Pancreas (tissue), 10 donors: ENCODE measurements at regions not wholly inside any gene's neighbourhood (a gene's known extent, or its start where the extent isn't known, plus 50 kb on each side); places are given as distances from the start of the nearest gene placed in this dataset.
"Not testable (repeated sequence)": the region's sequence is repeated elsewhere in the genome, so short reads cannot be mapped to it uniquely, and the experiment has no call there.

Source experiments
- ATAC-seq, 4 donors: fragments of 200-7000 bp; cut with Tn5 transposase; one replicate each; pipeline versions ENCODE4 v1.8.0 to v1.9.1; 2020; ENCODE audit warnings: mild to moderate bottlenecking in 4 of 4, moderate library complexity in 4 of 4
- DNase-seq, 6 donors: peaks; one replicate each; pipeline ENCODE4 v3.0.0-alpha.2; 2020
- FAIRE-seq: peaks from 2 replicates; lab custom pipeline; 2012; peaks lifted over from hg19 to GRCh38; lab: Jason Lieb, UNC
- H3K27ac ChIP-seq, 4 donors: fragments of 200-600 bp; sonication (generic); 1 replicate in 3 of 4; 2 replicates in 1 of 4; pipeline versions ENCODE4 v1.5.0 to v1.8.0; 2020
- H3K27me3 ChIP-seq, 4 donors: fragments of 200-600 bp; one replicate each; pipeline ENCODE4 v1.8.0; 2021
- H3K36me3 ChIP-seq, 3 donors: fragments of 200-600 bp; sonication (generic) in 1 of 3; one replicate each; pipeline versions ENCODE4 v1.5.0 to v1.8.0; 2020 to 2021
- H3K4me1 ChIP-seq, 3 donors: fragments of 200-600 bp; one replicate each; pipeline ENCODE4 v1.8.0; 2021
- H3K4me3 ChIP-seq, 4 donors: fragments of 200-600 bp; sonication (generic) in 2 of 4; one replicate each; pipeline versions ENCODE4 v1.5.0 to v1.8.0; 2020 to 2021
- H3K9me3 ChIP-seq, 4 donors: fragments of 200-600 bp; one replicate each; pipeline ENCODE4 v1.8.0; 2021
- WGBS, 2 donors: extraction: QIAGEN DNeasy Blood & Tissue Kit; methylation state at CpG; one replicate each; pipeline ENCODE4 v1.1.7; 2013; 5-methylcytosine and 5-hydroxymethylcytosine counted together
- intact Hi-C, 3 donors: fragments of 100-400 bp; cut with DNase I; formaldehyde crosslinking; loops; one replicate each; pipeline versions ENCODE4 v1.11.1 to v1.14.2; 2022
- TF ChIP-seq, protein P1 (sequence below), 4 donors: fragments of 200-600 bp; sonication (generic) in 3 of 4; IDR thresholded peaks; one replicate each; pipeline versions ENCODE4 v1.5.0 to v1.8.0; 2021; ENCODE audit warnings: antibody characterized with exemption in 4 of 4
- donor health status: healthy with polysubstance abuse.
- donor health status: DM: no; HTN: no; CAD: no; lungs with moderate emphysema.
- donor health status: DM: no; HTN: no; CAD: no.
- donor health status: control.
- donor health status: control.
- donor health status: Bipolar disorder and iron deficiency.
- donor health status: DM: yes; HTN: yes; CAD: no.
- donor health status: DM: no; HTN: no; CAD: no.
- donor health status: DM: no; HTN: no; CAD: no.
- donor health status: DM: yes; HTN: yes; CAD: no.

DNA sequence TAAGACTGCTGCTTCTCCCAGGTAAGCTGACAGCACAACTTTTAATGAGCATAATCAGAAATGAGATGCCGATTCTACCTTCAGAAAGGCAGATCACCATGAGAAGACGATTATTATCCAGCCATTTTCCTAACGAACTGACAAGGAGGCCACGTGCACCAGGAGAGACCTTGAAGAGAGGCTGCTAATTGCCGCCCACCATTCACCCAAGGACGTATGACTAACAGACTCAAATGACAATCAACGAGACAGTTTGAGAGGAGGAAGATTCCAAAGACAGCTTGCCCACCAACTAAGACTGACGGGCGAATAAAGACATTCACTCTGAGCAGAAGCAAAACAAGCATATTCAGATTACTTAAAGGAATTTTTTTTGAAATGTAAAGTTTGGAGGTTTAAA is 301.9 kb upstream of the TAC1 start:
- no peak overlapping the region for H3K4me3 ChIP-seq
- no peak for FAIRE-seq

DNA sequence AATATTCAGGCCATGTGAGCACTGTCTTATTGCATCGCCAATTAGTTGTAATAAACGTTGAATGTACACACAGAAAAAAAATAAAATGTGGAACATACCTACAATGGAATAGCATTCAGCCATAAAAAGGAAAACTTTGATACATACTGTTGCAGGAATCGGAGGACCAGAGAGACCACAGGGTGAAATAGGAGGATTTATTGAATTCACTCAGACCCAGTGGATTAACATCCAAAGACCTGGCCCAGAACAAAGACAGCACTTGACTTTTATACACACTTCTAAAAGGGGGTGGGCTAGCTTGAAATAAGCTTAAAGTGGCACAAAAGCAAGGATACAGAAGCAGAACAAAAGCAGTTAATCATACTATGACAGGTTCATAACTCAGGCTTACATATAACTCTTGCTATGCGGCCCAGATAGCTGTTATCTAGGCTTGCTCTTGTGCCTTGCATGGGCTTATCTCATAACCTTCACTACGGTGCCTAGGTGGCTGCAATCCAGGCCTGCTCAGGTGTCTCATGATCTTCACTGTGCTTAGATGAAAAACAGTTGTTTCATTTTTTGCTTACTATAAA is 292.2 kb upstream of the TAC1 start:
- Histone ChIP-seq H3K27me3 (no peaks in the 10 kb centered on the region), H3K9me3 (no peaks in the 10 kb centered on the region), H3K27ac (no peak overlapping the region), H3K4me1 (no peaks in the 10 kb centered on the region), H3K4me3 (no peak overlapping the region), H3K36me3 (no peaks in the 10 kb centered on the region)
- FAIRE-seq (no peak), DNase-seq (no peak), ATAC-seq (no peak)
- WGBS, 2 donors: 51 to 60% methylated on average over 5 of the region's 5 CpGs
- intact Hi-C loops: no loop called here
- TF ChIP-seq, protein P1, sequence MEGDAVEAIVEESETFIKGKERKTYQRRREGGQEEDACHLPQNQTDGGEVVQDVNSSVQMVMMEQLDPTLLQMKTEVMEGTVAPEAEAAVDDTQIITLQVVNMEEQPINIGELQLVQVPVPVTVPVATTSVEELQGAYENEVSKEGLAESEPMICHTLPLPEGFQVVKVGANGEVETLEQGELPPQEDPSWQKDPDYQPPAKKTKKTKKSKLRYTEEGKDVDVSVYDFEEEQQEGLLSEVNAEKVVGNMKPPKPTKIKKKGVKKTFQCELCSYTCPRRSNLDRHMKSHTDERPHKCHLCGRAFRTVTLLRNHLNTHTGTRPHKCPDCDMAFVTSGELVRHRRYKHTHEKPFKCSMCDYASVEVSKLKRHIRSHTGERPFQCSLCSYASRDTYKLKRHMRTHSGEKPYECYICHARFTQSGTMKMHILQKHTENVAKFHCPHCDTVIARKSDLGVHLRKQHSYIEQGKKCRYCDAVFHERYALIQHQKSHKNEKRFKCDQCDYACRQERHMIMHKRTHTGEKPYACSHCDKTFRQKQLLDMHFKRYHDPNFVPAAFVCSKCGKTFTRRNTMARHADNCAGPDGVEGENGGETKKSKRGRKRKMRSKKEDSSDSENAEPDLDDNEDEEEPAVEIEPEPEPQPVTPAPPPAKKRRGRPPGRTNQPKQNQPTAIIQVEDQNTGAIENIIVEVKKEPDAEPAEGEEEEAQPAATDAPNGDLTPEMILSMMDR (IDR thresholded peaks at IDR 0.05): no peak

More for the DNA sequence above, 301.9 kb upstream of the TAC1 start:
- ATAC-seq (no peak), DNase-seq (no peak)
- H3K4me1 ChIP-seq: no peaks in the 10 kb centered on the region
- no peaks in the 10 kb centered on the region for H3K27me3 ChIP-seq
- no peaks in the 10 kb centered on the region for H3K36me3 ChIP-seq
- 53 to 65% methylated on average over 9 of the region's 9 CpGs for WGBS, 2 donors
- intact Hi-C loops: no loop called here
- no peaks in the 10 kb centered on the region for H3K9me3 ChIP-seq
- TF ChIP-seq, protein P1 (IDR thresholded peaks at IDR 0.05): no peak
- H3K27ac ChIP-seq: no peak overlapping the region

DNA sequence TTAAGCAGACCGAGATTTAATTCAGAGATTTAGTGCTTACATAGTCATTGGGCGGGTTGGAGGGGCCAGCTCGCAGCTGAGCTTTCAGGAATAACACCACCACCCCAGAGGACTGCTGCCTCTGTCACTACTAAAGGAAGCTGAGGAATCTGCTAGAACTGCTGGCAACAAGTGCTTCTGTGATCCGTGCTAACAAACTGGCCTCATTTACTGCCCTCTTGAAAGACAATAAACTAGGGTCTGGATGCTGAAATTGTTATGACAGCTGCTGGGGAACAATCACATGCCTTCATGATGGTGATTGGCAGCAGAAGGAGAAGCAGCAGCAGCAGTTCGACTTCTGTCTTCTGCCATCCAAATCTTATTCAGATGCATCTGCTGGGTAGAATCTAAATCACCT is 285.5 kb upstream of the TAC1 start:
- Histone ChIP-seq H3K9me3 (no peaks in the 10 kb centered on the region), H3K27ac (no peak overlapping the region), H3K4me1 (no peaks in the 10 kb centered on the region), H3K4me3 (no peak overlapping the region), H3K36me3 (no peaks in the 10 kb centered on the region), H3K27me3 (no peaks in the 10 kb centered on the region)
- WGBS, 2 donors: 42 to 59% methylated on average over 5 of the region's 5 CpGs
- ATAC-seq (no peak), DNase-seq (no peak), FAIRE-seq (no peak)
- TF ChIP-seq, protein P1 (IDR thresholded peaks at IDR 0.05): no peak
- intact Hi-C loops: no loop called here

DNA sequence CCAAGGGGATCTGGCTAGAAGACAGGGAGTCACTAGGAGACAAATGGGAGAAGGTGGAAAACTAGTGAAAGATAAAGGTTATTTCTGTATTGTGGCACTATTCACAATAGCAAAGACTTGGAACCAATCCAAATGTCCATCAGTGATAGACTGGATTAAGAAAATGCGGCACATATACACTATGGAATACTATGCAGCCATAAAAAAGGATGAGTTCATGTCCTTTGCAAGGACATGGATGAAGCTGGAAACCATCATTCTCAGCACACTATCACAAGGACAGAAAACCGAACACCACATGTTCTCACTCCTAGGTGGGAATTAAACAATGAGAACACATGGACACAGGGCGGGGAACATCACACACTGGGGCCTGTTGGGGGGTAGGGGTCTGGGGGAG is 282.4 kb upstream of the TAC1 start:
- H3K4me3 ChIP-seq, H3K27ac ChIP-seq, H3K36me3 ChIP-seq, DNase-seq, FAIRE-seq, H3K4me1 ChIP-seq, H3K9me3 ChIP-seq, H3K27me3 ChIP-seq, ATAC-seq, intact Hi-C loops: not testable (repeated sequence)
- 76 to 79% methylated on average over 3 of the region's 3 CpGs for WGBS, 2 donors

DNA sequence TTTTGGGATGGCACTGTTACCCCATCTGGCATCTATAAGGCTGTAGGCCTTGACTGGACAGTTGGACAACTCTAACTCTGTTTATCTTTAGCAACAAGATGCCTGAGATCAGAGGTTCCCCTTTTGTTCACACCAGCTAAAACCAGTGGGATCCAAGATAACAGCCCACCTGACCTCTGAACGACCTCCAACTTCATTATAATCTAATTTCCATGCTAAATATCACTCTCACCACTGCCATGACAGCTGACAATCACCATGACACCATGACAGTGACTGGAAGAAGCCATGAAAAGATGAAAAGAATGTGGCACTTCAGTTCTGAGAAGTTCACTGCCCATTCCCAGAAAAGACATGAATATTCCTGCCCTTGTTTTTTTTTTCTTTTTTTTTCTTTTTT is 281.4 kb upstream of the TAC1 start:
- Histone ChIP-seq H3K4me3 (no peak overlapping the region), H3K4me1 (no peaks in the 10 kb centered on the region), H3K36me3 (no peaks in the 10 kb centered on the region), H3K9me3 (no peaks in the 10 kb centered on the region), H3K27ac (no peak overlapping the region), H3K27me3 (no peaks in the 10 kb centered on the region)
- FAIRE-seq (no peak), ATAC-seq (no peak), DNase-seq (no peak)
- intact Hi-C loops: no loop called here
- WGBS, 2 donors: 41 to 43% methylated on average over 1 of the region's 1 CpG
- TF ChIP-seq, protein P1 (IDR thresholded peaks at IDR 0.05): no peak
